Activated T-helper 1 cell treated with anti-CD3 and anti-CD28 coated beads, Interleukin-12 subunit alpha, Interleukin-12 subunit beta, Interleukin-2, Interleukin-4 antibody, amounts not matched to agents 30 ng/mL and 10 ng/mL and 1 ng/mL, durations not matched to agents 14 hours and 24 hours and 36 hours (primary cell): ENCODE measurements at regions not wholly inside any gene's neighbourhood (a gene's known extent, or its start where the extent isn't known, plus 50 kb on each side); places are given as distances from the start of the nearest gene placed in this dataset.

ENCODE experiments used
- DNase-seq: peaks from one replicate; pipeline ENCODE4 v3.0.0; 2021; ENCODE audit warnings: low spot score
- H3K27ac Mint-ChIP-seq: one replicate; pipeline ENCODE4 v1.8.0; 2021; ENCODE audit warnings: mild to moderate bottlenecking, mixed read lengths
- H3K27me3 Mint-ChIP-seq: one replicate; pipeline ENCODE4 v1.8.0; 2022; ENCODE audit warnings: mild to moderate bottlenecking, moderate library complexity, mixed read lengths; ENCODE audit not compliant: insufficient read depth
- H3K36me3 Mint-ChIP-seq: one replicate; pipeline ENCODE4 v1.8.0; 2021; ENCODE audit warnings: low read depth, mixed read lengths
- H3K4me1 Mint-ChIP-seq: one replicate; pipeline ENCODE4 v1.8.0; 2021; ENCODE audit warnings: low read depth, mixed read lengths
- H3K4me3 Mint-ChIP-seq: one replicate; pipeline ENCODE4 v1.8.0; 2021; ENCODE audit warnings: mild to moderate bottlenecking, moderate library complexity, mixed read lengths
- H3K9me3 Mint-ChIP-seq: one replicate; pipeline ENCODE4 v1.8.0; 2021; ENCODE audit warnings: mixed read lengths
- intact Hi-C: fragments of 100-400 bp; cut with micrococcal nuclease; formaldehyde crosslinking; loops from one replicate; pipeline ENCODE4 v1.15.1; 2024

DNA sequence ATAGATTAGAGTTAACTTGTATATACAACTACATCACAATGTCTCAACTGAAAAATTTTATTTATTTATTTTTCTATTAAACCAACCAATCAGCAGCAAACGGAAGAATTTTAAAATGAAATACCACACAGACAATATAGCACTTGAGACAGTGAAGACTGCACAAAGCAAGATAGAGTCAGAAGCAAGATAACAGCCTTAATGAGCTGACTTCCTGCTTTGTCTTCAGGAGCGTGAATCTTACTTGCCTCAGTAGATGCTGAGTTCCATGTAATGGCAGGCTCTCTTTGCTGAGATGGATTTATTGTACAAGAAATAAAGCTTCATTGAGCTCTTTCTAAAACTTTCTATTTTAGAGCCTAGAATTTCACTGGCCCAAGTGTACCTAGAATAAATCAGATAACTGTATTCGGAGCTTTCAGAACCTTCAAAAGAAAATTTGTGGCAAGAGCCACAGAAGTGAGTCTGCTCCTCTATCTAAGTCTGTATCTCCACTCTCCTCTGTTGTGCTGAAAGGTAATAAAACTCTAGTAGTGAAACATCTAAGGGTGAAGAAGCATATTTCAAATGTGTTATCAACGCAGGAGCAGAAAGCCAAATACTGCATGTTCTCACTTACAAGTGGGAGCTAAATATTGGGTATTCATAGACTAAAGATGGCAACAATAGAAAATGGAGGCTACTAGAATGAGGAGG is 83.3 kb upstream of the ANKRD55 start:
- H3K27me3 Mint-ChIP-seq: no peaks in the 10 kb centered on the region
- no peak overlapping the region for H3K27ac Mint-ChIP-seq
- intact Hi-C loops: no loop called here
- H3K4me1 Mint-ChIP-seq: peaks cover 17% of the 10 kb centered on the region
- H3K36me3 Mint-ChIP-seq: no peaks in the 10 kb centered on the region
- DNase-seq: no peak
- H3K4me3 Mint-ChIP-seq: no peak overlapping the region
- no peaks in the 10 kb centered on the region for H3K9me3 Mint-ChIP-seq

DNA sequence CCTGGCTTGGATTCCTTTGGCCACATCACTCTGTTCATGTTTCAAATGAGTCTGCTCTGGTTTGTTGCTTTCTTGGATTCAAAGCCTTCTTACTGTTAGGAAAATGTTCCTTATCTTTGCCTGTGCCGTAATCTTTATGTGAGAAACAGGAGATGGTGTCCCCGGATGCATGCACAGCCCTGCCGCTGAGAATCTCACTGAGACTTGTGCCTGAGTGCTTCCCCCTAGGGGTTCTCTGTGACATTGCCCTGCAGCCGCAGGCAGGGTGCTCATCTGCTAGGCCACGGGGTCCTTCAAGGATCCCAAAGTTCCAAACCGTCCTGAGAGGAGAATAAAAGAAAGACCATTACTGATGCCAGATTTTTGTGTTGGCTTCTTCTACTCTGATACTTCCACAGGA is 81.4 kb upstream of the ANKRD55 start:
- no peak for DNase-seq
- Mint-ChIP-seq H3K27ac (no peak overlapping the region), H3K27me3 (no peaks in the 10 kb centered on the region), H3K4me1 (peaks cover 14% of the 10 kb centered on the region), H3K4me3 (no peak overlapping the region), H3K36me3 (no peaks in the 10 kb centered on the region), H3K9me3 (no peaks in the 10 kb centered on the region)
- intact Hi-C loops: no loop called here

DNA sequence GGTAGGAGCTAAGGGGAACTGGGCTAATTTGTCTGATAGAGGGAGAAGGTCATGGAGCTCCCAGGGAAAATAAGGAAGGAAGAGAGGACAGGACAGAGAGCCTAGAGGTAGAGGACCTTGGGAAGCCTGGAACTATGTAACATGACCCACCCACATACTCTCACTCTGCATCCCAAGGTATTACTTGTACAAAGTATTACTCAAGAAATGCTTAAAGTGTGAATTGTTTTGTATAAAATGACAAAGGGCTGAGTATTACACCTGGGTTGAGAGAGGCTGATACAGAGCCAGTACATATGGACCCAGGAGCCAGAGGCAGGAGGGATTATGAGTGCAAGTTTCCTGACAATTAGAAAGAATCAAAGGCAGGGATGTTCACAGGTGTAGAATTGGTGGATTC is 80.5 kb upstream of the ANKRD55 start:
- Mint-ChIP-seq H3K27ac (no peak overlapping the region), H3K36me3 (no peaks in the 10 kb centered on the region), H3K9me3 (no peaks in the 10 kb centered on the region), H3K27me3 (no peaks in the 10 kb centered on the region), H3K4me1 (peaks cover 14% of the 10 kb centered on the region), H3K4me3 (no peak overlapping the region)
- DNase-seq: no peak
- intact Hi-C loops: no loop called here

DNA sequence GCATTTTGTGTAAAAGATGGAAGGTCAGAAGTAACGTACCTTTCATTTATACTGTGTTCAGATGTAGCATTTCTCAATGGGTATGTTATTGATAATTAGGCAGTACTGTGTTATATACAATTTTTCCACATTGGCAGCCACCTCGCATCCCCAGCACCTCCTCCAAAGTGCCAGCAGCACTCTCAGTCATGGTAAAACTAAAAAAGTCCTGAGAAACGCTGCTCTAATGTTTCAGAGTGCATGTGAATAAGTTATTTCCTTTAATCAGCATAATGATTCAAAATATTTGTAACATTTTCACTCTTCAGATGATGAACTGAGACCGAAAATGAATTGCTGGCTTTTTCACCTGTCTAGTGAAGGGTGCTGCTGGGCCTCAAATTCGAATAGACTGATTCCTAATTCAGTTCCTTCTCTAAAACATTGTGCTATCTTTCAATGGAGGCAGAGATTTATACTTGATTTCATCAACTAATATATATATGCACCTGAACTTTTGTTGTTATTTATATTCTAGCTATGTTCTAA is 79.9 kb upstream of the ANKRD55 start:
- no peak for DNase-seq
- peaks cover 14% of the 10 kb centered on the region for H3K4me1 Mint-ChIP-seq
- H3K9me3 Mint-ChIP-seq: no peaks in the 10 kb centered on the region
- H3K27me3 Mint-ChIP-seq: no peaks in the 10 kb centered on the region
- H3K27ac Mint-ChIP-seq: no peak overlapping the region
- intact Hi-C loops: no loop called here
- no peak overlapping the region for H3K4me3 Mint-ChIP-seq
- H3K36me3 Mint-ChIP-seq: no peaks in the 10 kb centered on the region

DNA sequence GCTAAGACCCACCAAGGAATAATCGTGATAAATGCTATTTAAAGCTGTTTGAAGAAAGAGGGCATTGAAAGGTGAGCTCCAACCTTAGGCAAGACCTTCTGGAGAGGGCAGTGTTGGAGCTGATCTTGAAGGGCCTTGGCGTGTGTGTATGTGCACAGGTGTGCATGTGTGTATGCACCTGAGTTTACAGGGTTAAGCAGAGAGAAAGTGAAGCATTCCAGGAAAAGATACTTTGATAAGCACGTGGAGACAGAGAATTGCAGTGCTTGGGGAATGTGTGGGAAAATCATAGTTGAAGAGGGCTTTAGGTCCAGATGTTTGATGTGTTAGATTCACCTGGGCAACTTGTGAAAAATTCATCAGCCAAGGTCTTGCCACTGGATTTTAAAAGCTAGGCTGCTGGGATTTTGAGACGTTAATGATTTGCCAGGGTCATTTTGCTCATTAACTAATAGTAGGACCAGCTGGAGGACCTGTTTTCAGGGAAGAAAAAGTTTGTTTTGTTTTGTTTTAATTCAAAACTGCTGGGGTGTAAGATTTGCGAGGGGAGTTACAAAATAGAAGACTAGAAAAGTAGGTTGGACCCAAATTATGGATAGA is 78.3 kb upstream of the ANKRD55 start:
- Mint-ChIP-seq H3K9me3 (peaks cover 5% of the 10 kb centered on the region), H3K27me3 (no peaks in the 10 kb centered on the region), H3K36me3 (peaks cover under 1% of the 10 kb centered on the region), H3K4me3 (no peak overlapping the region), H3K4me1 (peaks cover 8% of the 10 kb centered on the region), H3K27ac (no peak overlapping the region)
- no peak for DNase-seq
- intact Hi-C loops: no loop called here

DNA sequence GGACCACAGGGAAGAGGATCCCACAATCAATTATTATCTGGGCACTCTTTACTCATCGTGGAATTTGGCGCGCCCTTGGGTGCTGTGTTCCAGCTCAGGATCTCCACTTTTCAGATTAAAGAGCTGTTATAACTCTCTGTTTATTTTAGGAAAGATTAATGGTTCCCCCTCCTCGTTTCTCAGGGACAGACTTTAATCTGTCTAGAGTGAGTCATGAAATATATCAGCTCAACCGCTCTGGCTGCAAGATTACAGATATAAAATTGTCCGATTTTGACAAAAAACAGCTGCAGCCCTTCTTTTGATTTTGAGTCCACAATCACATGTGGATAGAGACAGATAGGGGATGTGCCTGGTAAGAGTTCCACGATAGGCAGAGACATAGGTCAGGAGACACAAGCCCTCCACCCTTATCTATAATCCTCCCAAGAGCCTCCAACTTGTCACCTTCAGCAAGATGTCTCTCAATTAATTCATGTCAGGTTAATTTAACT is 77.6 kb upstream of the ANKRD55 start:
- intact Hi-C loops: no loop called here
- H3K4me1 Mint-ChIP-seq: peaks cover 6% of the 10 kb centered on the region
- H3K4me3 Mint-ChIP-seq: no peak overlapping the region
- DNase-seq: no peak
- H3K9me3 Mint-ChIP-seq: peaks cover 11% of the 10 kb centered on the region
- H3K36me3 Mint-ChIP-seq: peaks cover 4% of the 10 kb centered on the region
- no peaks in the 10 kb centered on the region for H3K27me3 Mint-ChIP-seq
- no peak overlapping the region for H3K27ac Mint-ChIP-seq

DNA sequence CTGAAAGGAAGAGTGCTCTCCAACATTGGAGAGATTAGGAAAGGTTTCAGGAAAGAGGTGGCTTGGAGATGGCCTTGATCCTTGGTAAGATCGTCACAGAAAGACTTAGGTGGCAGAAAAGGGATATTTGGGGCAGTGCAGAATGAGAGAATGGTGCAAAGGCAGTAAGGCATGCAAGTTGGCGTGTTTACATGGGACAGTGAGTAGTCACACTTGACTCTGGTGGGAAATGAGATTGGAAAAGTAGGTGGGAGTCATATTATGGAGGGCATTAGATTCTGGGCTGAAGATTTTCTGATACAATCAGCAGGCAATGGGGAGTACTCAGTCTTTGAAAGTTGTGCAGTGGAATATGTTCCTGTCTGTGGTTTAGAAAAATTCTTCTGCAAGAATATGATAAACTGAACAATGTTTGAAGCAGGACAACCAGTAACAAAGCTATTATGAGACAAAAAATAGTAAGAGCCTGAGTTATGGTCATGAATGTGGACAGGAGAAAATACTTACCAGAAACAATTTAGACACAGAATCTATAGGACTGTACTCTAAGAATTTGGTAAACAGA is 76.2 kb upstream of the ANKRD55 start:
- peaks cover 6% of the 10 kb centered on the region for H3K4me1 Mint-ChIP-seq
- H3K36me3 Mint-ChIP-seq: peaks cover 4% of the 10 kb centered on the region
- peaks cover 14% of the 10 kb centered on the region for H3K9me3 Mint-ChIP-seq
- DNase-seq: no peak
- intact Hi-C loops: no loop called here
- no peak overlapping the region for H3K27ac Mint-ChIP-seq
- no peaks in the 10 kb centered on the region for H3K27me3 Mint-ChIP-seq
- no peak overlapping the region for H3K4me3 Mint-ChIP-seq

DNA sequence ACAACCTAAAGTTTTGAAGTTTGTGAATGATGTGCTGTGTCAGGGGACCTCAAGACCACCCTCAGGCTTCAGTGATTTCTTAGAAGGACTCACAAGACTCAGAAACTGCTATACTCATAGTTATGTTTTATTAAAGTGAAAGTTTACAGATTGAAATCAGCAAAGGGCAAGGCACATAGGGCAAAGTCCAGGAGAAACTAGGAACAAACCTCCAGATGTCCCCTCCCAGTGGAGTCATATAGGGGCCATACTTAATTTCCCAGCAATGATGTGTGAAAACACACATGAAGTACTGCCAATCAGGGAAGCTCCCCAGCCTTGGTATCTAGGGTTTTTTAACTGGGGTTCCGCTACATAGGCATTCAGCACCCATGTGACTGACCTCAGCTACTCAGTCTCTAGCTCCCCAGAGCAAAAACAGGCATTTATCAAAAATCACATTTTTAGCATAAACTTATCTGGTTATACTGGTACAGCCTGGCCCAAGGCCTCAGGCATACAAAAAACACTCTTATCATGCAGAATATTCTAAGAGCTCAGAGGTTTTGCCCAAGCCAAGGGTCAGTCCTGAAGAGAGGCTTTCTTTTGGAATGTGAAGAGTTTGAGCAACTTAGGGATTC is 74.7 kb upstream of the ANKRD55 start:
- Mint-ChIP-seq H3K36me3 (peaks cover 4% of the 10 kb centered on the region), H3K4me3 (no peak overlapping the region), H3K9me3 (peaks cover 14% of the 10 kb centered on the region), H3K27me3 (no peaks in the 10 kb centered on the region), H3K4me1 (no peaks in the 10 kb centered on the region), H3K27ac (no peak overlapping the region)
- intact Hi-C loops: no loop called here
- DNase-seq: no peak

DNA sequence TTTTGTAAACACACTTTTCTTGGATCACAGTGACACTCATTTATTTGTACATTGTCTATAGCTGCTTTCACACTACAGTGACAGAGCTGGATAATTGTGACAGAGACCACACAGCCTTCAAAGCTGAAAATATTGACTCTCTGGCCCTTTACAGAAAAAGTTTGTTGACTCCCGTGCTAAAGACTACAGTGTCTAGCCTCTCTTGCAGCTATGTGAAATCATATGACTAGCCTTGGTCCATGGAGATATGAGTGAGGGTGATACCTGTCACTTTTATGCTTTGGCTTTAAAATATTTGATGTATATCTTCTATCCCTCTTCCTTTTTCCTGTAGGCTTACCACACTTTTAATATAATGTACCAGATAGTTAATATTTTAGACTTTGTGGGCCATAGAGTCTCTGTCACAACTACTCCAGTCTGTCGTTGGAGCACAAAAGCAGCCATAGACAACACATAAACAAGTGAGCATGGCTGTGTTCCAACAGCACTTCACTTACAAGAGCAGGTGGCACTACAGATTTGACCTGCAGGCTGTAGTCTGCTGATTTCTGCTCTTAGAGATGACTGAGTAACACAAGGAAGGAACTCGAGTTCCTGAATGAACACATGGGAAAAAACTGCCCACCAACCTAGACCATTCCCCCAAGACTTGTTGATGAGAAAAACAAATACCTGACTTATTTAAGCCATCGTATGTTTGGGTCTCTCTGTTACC is 73.5 kb upstream of the ANKRD55 start:
- Mint-ChIP-seq H3K27ac (no peak overlapping the region), H3K4me3 (no peak overlapping the region), H3K27me3 (no peaks in the 10 kb centered on the region), H3K4me1 (no peaks in the 10 kb centered on the region), H3K9me3 (peaks cover 14% of the 10 kb centered on the region), H3K36me3 (peaks cover 4% of the 10 kb centered on the region)
- intact Hi-C loops: no loop called here
- no peak for DNase-seq

DNA sequence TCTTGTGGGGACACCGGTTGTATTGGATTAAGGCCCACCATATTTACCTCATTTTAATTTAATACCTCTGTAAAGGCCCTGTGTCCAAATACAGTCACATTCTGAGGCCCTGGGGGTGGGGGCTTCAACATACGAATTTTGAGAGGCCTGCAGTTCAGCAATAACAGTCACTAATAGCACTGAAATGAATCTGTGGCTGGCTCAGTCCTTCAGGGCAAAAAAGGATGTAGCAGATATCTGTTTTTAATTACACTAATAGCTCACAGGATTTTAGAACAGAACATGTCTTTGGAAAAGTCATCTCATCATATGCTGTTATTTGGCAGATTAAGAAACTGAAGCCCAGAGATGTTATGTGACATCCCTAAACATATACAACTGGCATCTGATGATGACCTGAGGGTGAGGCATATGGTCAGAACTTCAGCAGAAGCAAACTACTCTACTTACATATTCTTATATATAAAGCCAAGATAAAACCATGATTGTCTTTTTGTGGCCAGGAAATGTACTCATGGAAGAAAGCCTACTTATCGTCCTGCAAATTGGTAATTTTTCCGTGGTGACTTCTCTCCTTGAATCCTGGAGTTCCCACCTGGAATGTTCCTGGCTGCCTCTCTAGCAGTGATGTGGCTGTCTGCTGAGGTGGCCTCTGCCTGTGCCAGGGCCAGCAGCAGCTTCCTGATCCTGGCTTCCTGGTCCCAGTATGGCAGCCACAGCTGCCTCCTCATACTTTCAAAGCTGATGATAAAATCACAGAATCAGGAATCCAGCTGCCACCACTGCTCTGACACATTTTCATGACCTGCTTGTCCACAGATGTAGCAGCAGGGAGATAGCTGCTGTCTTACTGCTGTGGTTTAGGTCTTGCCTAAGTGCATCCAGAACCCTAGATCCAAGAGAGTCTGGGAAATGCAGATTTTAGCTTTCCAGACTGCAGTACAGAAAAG is 72.1 kb upstream of the ANKRD55 start:
- Mint-ChIP-seq H3K36me3 (peaks cover 4% of the 10 kb centered on the region), H3K9me3 (peaks cover 14% of the 10 kb centered on the region), H3K4me3 (no peak overlapping the region), H3K4me1 (no peaks in the 10 kb centered on the region), H3K27ac (no peak overlapping the region), H3K27me3 (no peaks in the 10 kb centered on the region)
- intact Hi-C loops: no loop called here
- DNase-seq: no peak

DNA sequence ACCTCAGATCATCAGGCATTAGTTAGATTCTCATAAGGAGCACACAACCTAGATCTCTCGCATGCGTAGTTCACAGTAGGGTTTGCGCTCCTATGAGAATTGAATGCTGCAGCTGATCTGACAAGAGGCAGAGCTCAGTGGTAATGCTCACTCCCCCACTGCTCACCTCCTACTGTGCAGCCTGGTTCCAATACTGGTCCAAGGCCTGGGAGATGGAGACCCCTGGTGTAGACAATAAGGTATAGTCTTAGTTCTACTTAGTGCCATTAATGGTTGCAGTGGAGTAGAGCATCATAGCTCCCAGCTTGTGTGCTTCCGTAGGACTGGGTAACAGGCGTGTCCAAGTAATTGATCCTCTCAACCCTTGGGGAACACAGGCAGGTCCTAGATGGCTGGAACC is 70.4 kb upstream of the ANKRD55 start:
- H3K9me3 Mint-ChIP-seq: peaks cover 14% of the 10 kb centered on the region
- no peak for DNase-seq
- H3K27ac Mint-ChIP-seq: no peak overlapping the region
- intact Hi-C loops: no loop called here
- H3K4me3 Mint-ChIP-seq: no peak overlapping the region
- H3K4me1 Mint-ChIP-seq: no peaks in the 10 kb centered on the region
- no peaks in the 10 kb centered on the region for H3K27me3 Mint-ChIP-seq
- peaks cover 4% of the 10 kb centered on the region for H3K36me3 Mint-ChIP-seq

DNA sequence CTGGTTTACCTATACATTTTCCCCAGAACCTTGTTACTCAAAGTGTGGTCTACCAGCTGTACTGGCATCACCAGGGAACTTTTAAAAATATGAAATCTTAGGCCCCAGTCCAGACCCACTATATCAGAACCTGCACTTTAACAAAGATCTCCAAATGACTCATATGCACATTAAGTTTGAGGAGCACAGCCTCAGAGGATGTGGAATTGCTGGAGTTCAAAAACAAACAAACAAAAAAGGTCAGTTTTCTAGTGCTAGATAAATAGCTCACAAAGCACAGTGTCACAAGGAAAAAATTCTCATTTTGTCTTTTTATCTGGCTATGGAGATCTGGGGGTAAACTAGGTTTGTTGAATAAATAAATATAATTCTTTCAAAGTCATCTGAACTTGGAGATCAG is 68.9 kb upstream of the ANKRD55 start:
- intact Hi-C loops: no loop called here
- peaks cover 14% of the 10 kb centered on the region for H3K9me3 Mint-ChIP-seq

More for the DNA sequence above, 68.9 kb upstream of the ANKRD55 start:
- no peak for DNase-seq
- no peak overlapping the region for H3K27ac Mint-ChIP-seq
- H3K4me3 Mint-ChIP-seq: no peak overlapping the region
- H3K4me1 Mint-ChIP-seq: no peaks in the 10 kb centered on the region
- peaks cover 4% of the 10 kb centered on the region for H3K36me3 Mint-ChIP-seq
- H3K27me3 Mint-ChIP-seq: no peaks in the 10 kb centered on the region
